ENCODE measurements at regions not wholly inside any gene's neighbourhood (a gene's known extent, or its start where the extent isn't known, plus 50 kb on each side); places are given as distances from the start of the nearest gene placed in this dataset.
A peak's percentile ranks its signal among the peaks of the same experiment; 100 is the strongest.

- H3K4me3 ChIP-seq (ENCODE audit: control insufficient read depth in 2 of 3, extremely low read depth in 1 of 3, insufficient read depth in 2 of 3, low read depth in 1 of 3, low read length in 3 of 3): no peak overlapping the region
- H3K9ac ChIP-seq (ENCODE audit: control insufficient read depth, extremely low read depth, insufficient read depth, low read length): no peak overlapping the region
- H3K4me1 ChIP-seq (ENCODE audit: control insufficient read depth, extremely low read depth, insufficient read depth, low read length): peaks cover 6% of the 10 kb centered on the region
- H3K9me1 ChIP-seq (ENCODE audit: control insufficient read depth, extremely low read depth, insufficient read depth, low read length): no peaks in the 10 kb centered on the region
- H3K27me3 ChIP-seq (ENCODE audit: control insufficient read depth, extremely low read depth, insufficient read depth, low read length): no peaks in the 10 kb centered on the region
- H3K36me3 ChIP-seq (ENCODE audit: control insufficient read depth in 2 of 2, extremely low read depth in 1 of 2, insufficient read depth in 2 of 2, low read length in 2 of 2): no peaks in the 10 kb centered on the region
- no peak for TF ChIP-seq CTCF (optimal IDR thresholded peaks at IDR 0.05 in 1 of 3, IDR thresholded peaks at IDR 0.05 in 1 of 3, conservative IDR thresholded peaks at IDR 0.05 in 1 of 3; ENCODE audit: extremely low read depth in 1 of 3, insufficient read depth in 2 of 3, low read length in 3 of 3)
- H3K4me2 ChIP-seq (ENCODE audit: control insufficient read depth, extremely low read depth, insufficient read depth, low read depth, low read length): no peak overlapping the region
- DNase-seq (ENCODE audit: low read depth, low spot score) (no peak), FAIRE-seq (no peak)
- no peak overlapping the region for H3K27ac ChIP-seq (ENCODE audit: control insufficient read depth, insufficient read depth, low read length)
- no peak overlapping the region for H2AFZ ChIP-seq (ENCODE audit: control insufficient read depth, low read length)
- dilution Hi-C loops (cut with MboI; ENCODE audit: extremely low pct_ligation_motif_present, low sequenced_read_pairs): no loop called here
- H3K9me3 ChIP-seq (ENCODE audit: control insufficient read depth, low read depth, low read length): no peaks in the 10 kb centered on the region
- H3K79me2 ChIP-seq (ENCODE audit: control insufficient read depth, insufficient read depth, low read length): no peaks in the 10 kb centered on the region
- H4K20me1 ChIP-seq (ENCODE audit: control insufficient read depth, extremely low read depth, insufficient read depth, low read length): no peaks in the 10 kb centered on the region
Observed at GRCh38 chr21:27715131-27715530, 748.2 kb upstream of the ADAMTS5 start.

- Histone ChIP-seq H3K4me3 (ENCODE audit: control insufficient read depth in 2 of 3, extremely low read depth in 1 of 3, insufficient read depth in 2 of 3, low read depth in 1 of 3, low read length in 3 of 3) (no peak overlapping the region), H4K20me1 (ENCODE audit: control insufficient read depth, extremely low read depth, insufficient read depth, low read length) (no peaks in the 10 kb centered on the region), H3K9me3 (ENCODE audit: control insufficient read depth, low read depth, low read length) (no peaks in the 10 kb centered on the region), H2AFZ (ENCODE audit: control insufficient read depth, low read length) (peak overlapping the region; percentile 51), H3K27me3 (ENCODE audit: control insufficient read depth, extremely low read depth, insufficient read depth, low read length) (no peaks in the 10 kb centered on the region), H3K27ac (ENCODE audit: control insufficient read depth, insufficient read depth, low read length) (no peak overlapping the region), H3K4me2 (ENCODE audit: control insufficient read depth, extremely low read depth, insufficient read depth, low read depth, low read length) (no peak overlapping the region), H3K79me2 (ENCODE audit: control insufficient read depth, insufficient read depth, low read length) (no peaks in the 10 kb centered on the region), H3K9me1 (ENCODE audit: control insufficient read depth, extremely low read depth, insufficient read depth, low read length) (no peaks in the 10 kb centered on the region), H3K36me3 (ENCODE audit: control insufficient read depth in 2 of 2, extremely low read depth in 1 of 2, insufficient read depth in 2 of 2, low read length in 2 of 2) (no peaks in the 10 kb centered on the region), H3K9ac (ENCODE audit: control insufficient read depth, extremely low read depth, insufficient read depth, low read length) (no peak overlapping the region), H3K4me1 (ENCODE audit: control insufficient read depth, extremely low read depth, insufficient read depth, low read length) (peaks cover 6% of the 10 kb centered on the region)
- FAIRE-seq: no peak
- TF ChIP-seq CTCF (optimal IDR thresholded peaks at IDR 0.05 in 1 of 3, IDR thresholded peaks at IDR 0.05 in 1 of 3, conservative IDR thresholded peaks at IDR 0.05 in 1 of 3; ENCODE audit: extremely low read depth in 1 of 3, insufficient read depth in 2 of 3, low read length in 3 of 3) (no peak), EZH2 (IDR thresholded peaks at IDR 0.05; ENCODE audit: low read length) (no peak)
- no peak for DNase-seq (ENCODE audit: low read depth, low spot score)
- dilution Hi-C loops (cut with MboI; ENCODE audit: extremely low pct_ligation_motif_present, low sequenced_read_pairs): no loop called here
Observed at GRCh38 chr21:27713154-27714109, 746.5 kb upstream of the ADAMTS5 start.
